DND-41 (cell line): ENCODE measurements at regions not wholly inside any gene's neighbourhood (a gene's known extent, or its start where the extent isn't known, plus 50 kb on each side); places are given as distances from the start of the nearest gene placed in this dataset.

Experiments used
- CTCF ChIP-seq: IDR thresholded peaks from 2 replicates; pipeline ENCODE4 v1.5.1; 2012; ENCODE audit warnings: borderline replicate concordance, low read length, moderate library complexity, mild to moderate bottlenecking; ENCODE audit not compliant: poor library complexity, severe bottlenecking; ENCODE audit errors: extremely low read depth
- EZH2 ChIP-seq: IDR thresholded peaks from 3 replicates; pipeline ENCODE4 v1.6.1; 2012; ENCODE audit warnings: borderline replicate concordance, low read depth, mild to moderate bottlenecking, moderate library complexity, low read length, inconsistent platforms; ENCODE audit not compliant: severe bottlenecking

- TF ChIP-seq CTCF, result no peak
- no peak for TF ChIP-seq EZH2
Observed at GRCh38 chr2:145757503-145758246, 1237.8 kb upstream of the ZEB2 start.
